ENCODE measurements at regions not wholly inside any gene's neighbourhood (a gene's known extent, or its start where the extent isn't known, plus 50 kb on each side); places are given as distances from the start of the nearest gene placed in this dataset.

DNA sequence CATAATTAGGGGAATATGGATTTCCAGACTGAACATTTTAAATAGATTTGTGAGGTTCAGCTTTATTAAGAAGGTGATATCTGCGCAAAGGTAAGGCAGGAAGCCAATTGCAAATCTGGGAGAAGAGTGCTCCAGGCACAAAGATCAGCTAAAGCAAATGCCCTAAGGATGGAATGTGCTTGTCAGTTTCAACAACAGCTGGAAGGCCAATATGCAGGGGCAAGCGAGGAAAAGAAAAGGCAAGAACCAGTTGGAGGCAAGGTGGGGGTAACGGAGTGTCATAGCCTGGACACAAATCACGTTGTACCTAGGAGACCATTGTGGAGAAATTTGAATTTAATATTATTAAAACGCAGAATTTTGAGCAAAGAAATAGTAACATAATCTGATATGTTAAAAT is 1710.3 kb upstream of the PCDH7 start:
- no peak for TF ChIP-seq GATA2 (IDR thresholded peaks at IDR 0.05; ENCODE audit: low read depth, low read length)
- TF ChIP-seq GATA3 (IDR thresholded peaks at IDR 0.05; ENCODE audit: low read depth, low read length), result no peak

Data from SH-SY5Y (cell line).